HG03565 (cell line): ENCODE measurements at regions not wholly inside any gene's neighbourhood (a gene's known extent, or its start where the extent isn't known, plus 50 kb on each side); places are given as distances from the start of the nearest gene placed in this dataset.
"Not testable (repeated sequence)": the region's sequence is repeated elsewhere in the genome, so short reads cannot be mapped to it uniquely, and the experiment has no call there.

Experiments
- ATAC-seq: cut with Tn5 transposase; IDR thresholded peaks from one replicate; pipeline ENCODE4 v1.9.1; 2021; ENCODE audit warnings: mild to moderate bottlenecking, moderate library complexity; ENCODE audit not compliant: unreplicated experiment

GRCh38 chr2:228798458-228799207 is 472.5 kb downstream of the PID1 start:
- ATAC-seq = no peak

- no peak for ATAC-seq
Observed at GRCh38 chr2:228796386-228796785, 474.7 kb downstream of the PID1 start.

GRCh38 chr2:228793116-228793515 is 478.0 kb downstream of the PID1 start:
- no peak for ATAC-seq

- no peak for ATAC-seq
Observed at GRCh38 chr2:228786901-228787300, 484.2 kb downstream of the PID1 start.

- no peak for ATAC-seq
Observed at GRCh38 chr2:228782281-228782680, 488.8 kb downstream of the PID1 start.

- ATAC-seq = no peak
Observed at GRCh38 chr2:228777855-228778355, 493.2 kb downstream of the PID1 start.

GRCh38 chr2:228774548-228774947 is 496.5 kb downstream of the PID1 start:
- no peak for ATAC-seq

GRCh38 chr2:228771774-228772173 is 499.3 kb downstream of the PID1 start:
- ATAC-seq = no peak

GRCh38 chr2:228771315-228771714 is 499.8 kb downstream of the PID1 start:
- no peak for ATAC-seq

GRCh38 chr2:228768818-228769217 is 502.3 kb downstream of the PID1 start:
- ATAC-seq = no peak

GRCh38 chr2:228768141-228768540 is 502.9 kb downstream of the PID1 start:
- not testable (repeated sequence) for ATAC-seq

GRCh38 chr2:228767196-228767595 is 503.9 kb downstream of the PID1 start:
- ATAC-seq = no peak

GRCh38 chr2:228763379-228763981 is 507.6 kb downstream of the PID1 start:
- no peak for ATAC-seq

- ATAC-seq = no peak
Observed at GRCh38 chr2:228762565-228762964, 508.5 kb downstream of the PID1 start.

- ATAC-seq = not testable (repeated sequence)
Observed at GRCh38 chr2:228755661-228756060, 515.4 kb downstream of the PID1 start.

- ATAC-seq = no peak
Observed at GRCh38 chr2:228747483-228747882, 523.6 kb downstream of the PID1 start.

- ATAC-seq = no peak
Observed at GRCh38 chr2:228738671-228739380, 532.3 kb downstream of the PID1 start.

- no peak for ATAC-seq
Observed at GRCh38 chr2:228735697-228736096, 535.4 kb downstream of the PID1 start.

GRCh38 chr2:228731517-228731916 is 539.6 kb downstream of the PID1 start:
- ATAC-seq = no peak

- no peak for ATAC-seq
Observed at GRCh38 chr2:228728961-228729360, 542.1 kb downstream of the PID1 start.

GRCh38 chr2:228725031-228725430 is 543.5 kb upstream of the SPHKAP start:
- no peak for ATAC-seq

- no peak for ATAC-seq
Observed at GRCh38 chr2:228723599-228723998, 542.1 kb upstream of the SPHKAP start.
